ENCODE measurements at regions not wholly inside any gene's neighbourhood (a gene's known extent, or its start where the extent isn't known, plus 50 kb on each side); places are given as distances from the start of the nearest gene placed in this dataset.

GRCh38 chr9:33686942-33687341, 108.4 kb upstream of the PRSS3 start:
- TF ChIP-seq CTCF (IDR thresholded peaks at IDR 0.05), result no peak
- TF ChIP-seq POLR2A (IDR thresholded peaks at IDR 0.05), result no peak

All from testis (tissue), 2 donors.